Neural cell (in vitro differentiated cells): ENCODE measurements at regions not wholly inside any gene's neighbourhood (a gene's known extent, or its start where the extent isn't known, plus 50 kb on each side); places are given as distances from the start of the nearest gene placed in this dataset.
A peak's percentile ranks its signal among the peaks of the same experiment; 100 is the strongest.

Source experiments
- CTCF ChIP-seq: fragments of 450-650 bp; IDR thresholded peaks from 2 replicates; pipeline ENCODE4 v1.5.1; 2014; ENCODE audit warnings: antibody characterized with exemption, mild to moderate bottlenecking, moderate library complexity; ENCODE audit not compliant: poor library complexity, severe bottlenecking
- EP300 ChIP-seq: fragments of 450-650 bp; conservative IDR thresholded peaks from 2 replicates; pipeline ENCODE4 v1.6.1; 2014; ENCODE audit warnings: antibody characterized with exemption, mild to moderate bottlenecking, moderate library complexity; ENCODE audit not compliant: poor library complexity, severe bottlenecking
- EZH2 ChIP-seq: fragments of 200-600, 300-800 bp; shearing (Covaris generic), sonication (generic); IDR thresholded peaks from 2 replicates; pipeline ENCODE4 v1.6.1; 2014; ENCODE audit warnings: antibody characterized with exemption, low read length, borderline replicate concordance, mild to moderate bottlenecking; ENCODE audit not compliant: insufficient read depth, poor library complexity, severe bottlenecking
- POLR2AphosphoS5 ChIP-seq: IDR thresholded peaks from 2 replicates; pipeline ENCODE4 v1.6.1; 2012
- SMC3 ChIP-seq: fragments of 450-650 bp; conservative IDR thresholded peaks from 2 replicates; pipeline ENCODE4 v1.6.1; 2014; ENCODE audit warnings: antibody characterized with exemption, mild to moderate bottlenecking, moderate library complexity; ENCODE audit not compliant: poor library complexity
- TAF1 ChIP-seq: IDR thresholded peaks from 2 replicates; pipeline ENCODE4 v1.6.1; 2012; ENCODE audit warnings: low read depth

DNA sequence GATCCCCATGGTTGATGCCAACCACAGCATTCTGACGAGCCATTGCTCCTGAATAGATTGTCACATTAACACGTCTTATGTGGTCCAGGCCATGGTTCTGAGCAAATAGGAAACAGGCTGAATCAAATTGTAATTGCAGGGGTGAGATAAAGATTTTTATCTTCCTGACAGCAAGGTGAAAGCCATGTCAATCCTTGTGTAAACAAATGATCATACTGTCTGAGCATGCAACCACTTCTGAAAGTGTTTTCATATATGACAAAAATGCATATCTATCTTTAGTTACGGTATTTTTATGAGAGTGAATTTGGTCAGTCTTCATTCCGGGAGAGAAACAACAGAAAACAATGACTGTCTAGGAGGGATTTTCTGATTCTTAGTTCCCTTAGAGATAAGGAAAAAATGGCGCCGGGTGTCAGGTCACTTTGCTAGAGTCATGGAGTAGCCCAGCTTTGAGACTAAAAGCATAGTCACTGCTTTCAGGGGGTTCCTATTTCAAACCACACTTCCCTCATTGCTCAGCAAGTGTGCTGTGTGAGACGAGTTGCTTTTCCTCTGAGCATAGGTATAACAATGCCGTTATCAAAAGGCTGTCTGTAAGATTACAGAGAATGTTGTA is 958.9 kb downstream of the DCDC2C start:
- TF ChIP-seq EZH2 (no peak), POLR2AphosphoS5 (peak; percentile 71), CTCF (no peak), SMC3 (no peak), EP300 (peak; percentile 84), TAF1 (no peak)
